ENCODE measurements at regions not wholly inside any gene's neighbourhood (a gene's known extent, or its start where the extent isn't known, plus 50 kb on each side); places are given as distances from the start of the nearest gene placed in this dataset.
"Not testable (repeated sequence)": the region's sequence is repeated elsewhere in the genome, so short reads cannot be mapped to it uniquely, and the experiment has no call there.

GRCh38 chr6:85068221-85068620 is 303.8 kb upstream of the TBX18 start:
- DNase-seq, result no peak

DNA sequence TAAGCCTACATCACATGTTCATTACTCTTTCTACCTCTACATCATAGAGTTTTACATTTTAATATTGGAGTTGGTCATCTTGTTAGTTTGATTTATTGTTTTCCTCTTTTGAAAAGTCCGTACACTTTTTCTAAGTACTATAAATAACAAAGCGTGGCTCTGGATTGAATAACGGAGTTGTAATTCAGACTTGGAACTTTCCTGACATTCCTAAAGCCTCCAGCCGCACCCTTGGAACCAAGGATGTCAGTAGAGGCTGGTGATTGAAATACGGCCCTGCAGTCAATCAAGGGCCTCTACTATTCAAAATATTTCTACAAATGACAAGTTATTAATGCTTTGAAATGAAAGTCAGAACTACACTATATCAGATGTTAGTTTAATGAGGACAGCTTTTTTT is 301.9 kb upstream of the TBX18 start:
- no peak for DNase-seq

GRCh38 chr6:85065831-85066230 is 301.4 kb upstream of the TBX18 start:
- DNase-seq, result no peak

- no peak for DNase-seq
Measured at GRCh38 chr6:85063611-85064010, 299.2 kb upstream of the TBX18 start.

GRCh38 chr6:85062884-85063283 is 298.5 kb upstream of the TBX18 start:
- DNase-seq, result no peak

DNA sequence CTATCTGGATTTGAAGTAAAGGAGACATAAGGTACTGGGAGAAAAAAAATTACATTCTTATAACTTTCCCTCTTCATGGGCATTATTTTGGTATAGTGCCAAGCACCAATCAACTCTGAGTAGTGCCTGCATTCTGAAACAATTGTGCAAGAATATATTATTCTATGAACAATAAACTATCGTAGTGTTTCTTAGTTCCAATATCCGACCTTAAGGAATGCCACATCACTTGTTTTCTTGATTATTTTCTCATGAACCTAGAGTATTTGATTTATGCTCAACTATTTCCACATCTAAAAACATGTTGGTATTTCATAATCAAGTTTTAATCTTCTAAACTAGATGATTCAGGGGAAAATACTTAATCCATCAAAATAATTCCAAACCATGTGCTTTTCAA is 294.4 kb upstream of the TBX18 start:
- no peak for DNase-seq

DNA sequence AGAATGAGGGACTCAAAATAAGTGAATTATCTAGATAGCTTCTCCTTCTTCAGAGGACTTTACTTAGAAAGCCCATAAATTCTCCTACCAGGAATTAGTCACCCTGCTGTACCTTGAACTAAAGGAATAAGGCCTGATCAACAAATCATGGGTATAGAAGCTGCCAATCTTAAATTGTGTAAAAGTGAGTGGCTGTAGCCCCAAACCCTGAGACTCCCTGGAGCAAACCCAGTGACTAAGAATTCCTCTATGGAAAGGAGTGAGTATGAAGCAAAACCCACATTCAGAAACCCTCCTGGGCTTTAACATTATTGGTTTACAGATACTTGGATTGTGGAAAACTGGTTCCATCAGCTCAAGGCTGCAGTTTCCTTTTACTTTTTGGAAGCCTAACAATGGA is 285.8 kb upstream of the TBX18 start:
- DNase-seq, result no peak

DNA sequence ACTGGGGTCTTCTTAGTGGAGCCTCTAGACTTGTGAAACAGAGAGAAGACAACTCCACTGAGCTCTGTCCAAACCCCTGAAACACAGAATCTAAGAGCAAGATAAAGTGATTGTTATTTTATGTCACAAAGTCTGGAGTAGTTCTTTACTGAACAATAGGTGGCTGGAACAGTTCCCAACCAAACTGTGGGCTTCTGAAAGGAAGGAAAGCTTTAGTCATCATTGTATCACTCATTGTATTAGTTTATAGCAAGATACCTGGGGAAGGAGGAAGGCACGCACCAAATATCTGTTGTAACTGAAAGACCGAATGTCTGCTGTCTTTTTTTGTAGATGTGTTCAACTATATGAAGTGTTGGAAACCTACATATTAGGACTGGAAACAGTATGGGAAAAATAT is 284.9 kb upstream of the TBX18 start:
- DNase-seq, result no peak

DNA sequence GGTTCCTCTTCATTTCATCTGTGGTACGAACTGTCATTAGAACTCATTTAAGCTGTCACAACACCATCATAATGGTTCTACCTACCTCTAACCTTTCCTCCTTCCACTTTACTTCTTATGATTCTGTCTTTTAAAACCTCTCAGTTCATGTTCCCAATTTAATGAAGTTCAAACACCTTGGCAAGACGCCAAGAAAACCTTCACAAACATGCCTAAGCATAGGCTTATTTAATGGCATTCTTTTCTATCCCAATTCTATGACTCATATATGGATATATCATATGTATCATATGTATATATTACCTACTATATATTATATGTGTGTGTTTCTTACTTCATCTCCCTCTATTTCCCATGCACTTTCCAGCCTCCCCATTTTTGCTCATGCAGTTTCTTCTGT is 283.4 kb upstream of the TBX18 start:
- DNase-seq, result no peak

GRCh38 chr6:85045767-85046166 is 281.4 kb upstream of the TBX18 start:
- DNase-seq, result not testable (repeated sequence)

GRCh38 chr6:85044361-85044760 is 280.0 kb upstream of the TBX18 start:
- DNase-seq, result no peak

GRCh38 chr6:85041376-85041775 is 277.0 kb upstream of the TBX18 start:
- DNase-seq, result no peak

GRCh38 chr6:85037221-85037620 is 272.8 kb upstream of the TBX18 start:
- no peak for DNase-seq

- no peak for DNase-seq
Measured at GRCh38 chr6:85035766-85036165, 271.4 kb upstream of the TBX18 start.

GRCh38 chr6:85033547-85033946 is 269.1 kb upstream of the TBX18 start:
- no peak for DNase-seq

GRCh38 chr6:85026021-85026420 is 261.6 kb upstream of the TBX18 start:
- DNase-seq, result no peak

DNA sequence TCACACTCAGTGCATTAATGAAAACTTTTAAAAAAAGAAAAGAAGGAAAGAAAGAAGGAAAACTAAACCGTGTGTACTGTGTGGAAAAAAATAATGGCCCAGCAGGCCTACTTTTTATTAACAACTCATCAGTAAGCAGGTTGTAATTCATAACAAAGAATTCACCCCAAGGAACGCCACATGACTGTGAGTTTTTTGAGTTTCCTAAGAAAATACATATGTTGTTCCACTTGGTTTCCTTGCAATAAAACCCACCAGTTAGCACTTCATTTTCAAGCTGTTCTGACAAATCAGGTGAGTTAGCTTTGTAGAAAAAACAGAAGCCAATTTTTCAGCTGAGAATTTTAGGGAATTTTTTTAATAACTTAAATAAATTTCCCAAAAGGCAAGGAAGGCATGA is 259.3 kb upstream of the TBX18 start:
- DNase-seq, result no peak

DNA sequence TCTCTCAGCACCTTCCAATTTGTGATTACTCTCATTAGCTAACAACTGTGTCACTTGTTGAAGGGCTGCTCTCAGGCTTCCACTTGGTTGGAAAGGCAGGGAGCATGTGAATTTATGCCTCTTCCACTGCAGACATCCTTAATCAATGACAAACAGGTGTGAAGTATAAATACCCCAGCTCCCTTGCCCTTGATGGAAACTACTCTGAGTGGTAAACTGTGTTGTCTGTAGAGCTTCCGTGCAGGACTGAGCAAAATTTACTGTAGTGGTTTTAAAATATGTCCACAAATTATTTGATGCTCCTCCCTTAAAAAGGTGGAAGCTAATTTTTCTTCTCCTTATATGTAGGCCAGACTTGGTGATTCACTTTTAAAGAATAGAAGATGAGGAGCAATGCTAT is 253.0 kb upstream of the TBX18 start:
- DNase-seq, result no peak

DNA sequence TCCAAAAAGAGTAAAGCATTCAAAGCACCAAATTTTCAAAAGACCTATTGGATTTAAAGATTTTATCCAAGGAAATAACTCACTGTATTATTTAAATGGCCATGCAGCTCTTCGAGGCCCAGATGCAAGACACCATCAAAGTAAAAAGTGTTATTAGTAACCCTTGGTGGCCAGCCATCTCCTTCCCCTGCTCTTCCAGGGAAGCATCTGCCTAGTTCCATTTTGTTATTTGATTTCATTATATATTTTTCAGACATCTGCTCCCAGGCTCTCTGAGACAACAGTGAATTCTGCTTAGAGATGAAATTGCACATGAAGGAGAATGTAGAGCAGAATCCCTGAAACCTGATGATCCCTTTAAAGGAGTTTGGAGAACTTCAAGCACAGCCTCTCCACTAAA is 252.3 kb upstream of the TBX18 start:
- no peak for DNase-seq

GRCh38 chr6:85015396-85015990 is 251.1 kb upstream of the TBX18 start:
- no peak for DNase-seq

DNA sequence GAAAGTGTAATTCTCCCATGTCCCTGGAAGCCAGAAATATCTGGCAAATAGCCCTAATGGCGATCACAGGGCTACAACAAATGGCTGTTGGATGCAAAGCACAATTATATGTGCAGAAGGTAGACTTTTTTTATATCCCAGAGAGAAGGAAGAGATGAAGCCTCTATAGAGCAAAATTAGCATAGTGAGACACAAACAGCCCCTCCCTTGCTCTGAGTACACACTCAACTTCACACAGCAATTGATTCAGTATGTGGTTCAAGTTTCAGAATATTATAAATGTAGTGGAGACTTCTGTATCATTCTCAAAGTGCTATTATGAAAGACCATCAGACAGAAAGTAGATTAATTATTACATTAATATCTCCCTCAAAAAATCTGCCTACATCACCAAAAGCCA is 246.5 kb upstream of the TBX18 start:
- no peak for DNase-seq

DNA sequence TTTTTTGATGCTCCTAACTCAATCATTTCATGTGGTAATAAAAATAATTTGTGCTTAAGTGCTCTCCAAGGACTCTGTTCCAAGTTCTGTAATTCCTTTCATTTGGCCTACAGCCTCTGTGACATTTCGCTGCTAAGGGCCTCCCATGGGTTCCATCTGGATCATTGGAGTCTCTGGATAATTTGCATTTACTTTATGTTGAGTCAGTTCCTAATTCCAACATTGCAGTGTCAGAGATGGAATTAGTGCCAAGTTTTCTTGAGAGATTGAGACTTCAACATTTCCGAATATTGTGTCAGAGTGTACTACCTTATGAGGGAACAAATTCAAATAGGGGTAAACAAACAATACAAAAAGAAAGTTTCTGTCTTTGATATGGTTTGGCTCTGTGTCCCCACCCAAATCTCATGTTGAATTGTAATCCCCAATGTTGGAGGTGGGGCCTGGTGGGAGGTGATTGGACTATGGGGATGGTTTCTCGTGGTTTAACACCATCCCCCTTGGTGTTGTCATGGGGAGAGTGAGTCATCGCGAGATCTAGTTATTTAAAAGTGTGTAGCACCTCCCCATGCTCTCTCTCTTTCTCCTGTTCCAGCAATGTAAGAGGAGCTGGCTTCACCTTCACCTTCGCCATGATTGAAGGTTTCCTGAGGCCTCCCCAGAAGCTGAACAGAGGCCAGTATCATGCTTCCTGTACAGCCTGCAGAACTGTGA is 244.1 kb upstream of the TBX18 start:
- DNase-seq, result no peak

GRCh38 chr6:85006362-85006761 is 242.0 kb upstream of the TBX18 start:
- DNase-seq, result no peak

- DNase-seq, result no peak
Measured at GRCh38 chr6:85005494-85005893, 241.1 kb upstream of the TBX18 start.

- no peak for DNase-seq
Measured at GRCh38 chr6:85004361-85004995, 240.1 kb upstream of the TBX18 start.

Measured in CD4-positive, alpha-beta T cell treated with Interleukin-21 for 1 hour (primary cell).